ENCODE measurements at regions not wholly inside any gene's neighbourhood (a gene's known extent, or its start where the extent isn't known, plus 50 kb on each side); places are given as distances from the start of the nearest gene placed in this dataset.

- H2BK5ac ChIP-seq (ENCODE audit: low read depth, low read length, poor library complexity, severe bottlenecking): no peak overlapping the region
- no peak overlapping the region for H2AK5ac ChIP-seq (ENCODE audit: low read depth, low read length)
- H4K8ac ChIP-seq (ENCODE audit: low read depth in 2 of 2, low read length in 2 of 2): no peak overlapping the region
- no peak overlapping the region for H3K4ac ChIP-seq (ENCODE audit: low read depth, low read length)
- TF ChIP-seq RCOR1 (IDR thresholded peaks at IDR 0.05; ENCODE audit: insufficient replicate concordance, low read length): no peak
- TF ChIP-seq RAD21 (IDR thresholded peaks at IDR 0.05; ENCODE audit: low read length): no peak
- TF ChIP-seq MAZ (IDR thresholded peaks at IDR 0.05; ENCODE audit: borderline replicate concordance, low read depth, low read length): no peak
- TF ChIP-seq SMC3 (IDR thresholded peaks at IDR 0.05; ENCODE audit: low read depth, low read length): no peak
- no peak for TF ChIP-seq CEBPB (IDR thresholded peaks at IDR 0.05; ENCODE audit: low read depth, low read length)
- no peak for TF ChIP-seq NFE2L2 (IDR thresholded peaks at IDR 0.05; ENCODE audit: low read depth, low read length)
- TF ChIP-seq CTCF (conservative IDR thresholded peaks at IDR 0.05; ENCODE audit: low read depth, low read length): no peak
- TF ChIP-seq MAFK (IDR thresholded peaks at IDR 0.05; ENCODE audit: low read depth, low read length): no peak
- TF ChIP-seq MXI1 (IDR thresholded peaks at IDR 0.05; ENCODE audit: borderline replicate concordance, low read depth, low read length): no peak
- no peak for TF ChIP-seq FOS (IDR thresholded peaks at IDR 0.05; ENCODE audit: low read depth, low read length)
- TF ChIP-seq BHLHE40 (IDR thresholded peaks at IDR 0.05; ENCODE audit: low read depth, low read length): no peak
- no peak for TF ChIP-seq ELK1 (IDR thresholded peaks at IDR 0.05; ENCODE audit: borderline replicate concordance, low read depth, low read length)
- TF ChIP-seq USF2 (IDR thresholded peaks at IDR 0.05; ENCODE audit: low read depth, low read length): no peak
- TF ChIP-seq RFX5 (IDR thresholded peaks at IDR 0.05; ENCODE audit: low read depth, low read length): no peak
- no peak for TF ChIP-seq CHD1 (IDR thresholded peaks at IDR 0.05; ENCODE audit: low read depth, low read length)
- TF ChIP-seq POLR2A (IDR thresholded peaks at IDR 0.05; ENCODE audit: low read depth, low read length): no peak
- CTCF ChIA-PET: no interaction called here
- H2AFZ ChIP-seq (replicated peaks; ENCODE audit: low read length, poor library complexity): no peak overlapping the region
- in situ Hi-C loops (cut with MboI; ENCODE audit: low sequenced_read_pairs) (no loop called here), intact Hi-C loops (cut with micrococcal nuclease) (no loop called here), dilution Hi-C loops (cut with HindIII; ENCODE audit: low sequenced_read_pairs, unreplicated experiment) (no loop called here)
- no peak overlapping the region for H3K14ac ChIP-seq (replicated peaks; ENCODE audit: low read depth, low read length)
- H3K18ac ChIP-seq (ENCODE audit: low read depth, low read length): no peak overlapping the region
- H3K27ac ChIP-seq (ENCODE audit: insufficient read depth, low read length): no peak overlapping the region
- no TSS peak for BruUV-seq (replicated peaks)
- no peak for DNase-seq
- no peaks in the 10 kb centered on the region for H4K20me1 ChIP-seq (ENCODE audit: insufficient read depth, low read length)
- peaks cover 6% of the 10 kb centered on the region; the same call in 1 of the 2 replicates for H3K9me1 ChIP-seq (ENCODE audit: insufficient read depth, low read length)
- no peak overlapping the region for H3K4me2 ChIP-seq (ENCODE audit: low read depth, low read length)
- H3K9ac ChIP-seq (ENCODE audit: low read depth, low read length): no peak overlapping the region
- H3K23ac ChIP-seq (ENCODE audit: low read depth, low read length): no peak overlapping the region
- no peaks in the 10 kb centered on the region for H3K27me3 ChIP-seq (ENCODE audit: control insufficient read depth, insufficient read depth, low read length)
- peaks cover 6% of the 10 kb centered on the region for H3K4me1 ChIP-seq (ENCODE audit: control insufficient read depth, insufficient read depth, low read length)
- H3K56ac ChIP-seq (ENCODE audit: extremely low read depth, insufficient read depth, low read length): no peak overlapping the region
- H3K9me3 ChIP-seq (ENCODE audit: control insufficient read depth, insufficient read depth, low read length): peaks cover 13% of the 10 kb centered on the region
- H2BK120ac ChIP-seq (ENCODE audit: low read depth, low read length): no peak overlapping the region
- no peak overlapping the region for H2BK15ac ChIP-seq (ENCODE audit: low read depth, low read length)
- POLR2A ChIA-PET (ENCODE audit: unreplicated experiment): no interaction called here
- WGBS, 2 experiments (ENCODE audit: extremely low coverage in 2 of 2, insufficient read length in 1 of 2): 67% methylated on average over 1 of the region's 3 CpGs; no CpG with 5 or more reads in 1 of the 2 experiments
- H2BK20ac ChIP-seq (ENCODE audit: low read depth, low read length): no peak overlapping the region
- no peak overlapping the region for H4K91ac ChIP-seq (ENCODE audit: insufficient read depth, low read depth, low read length)
- no peak for ATAC-seq (ENCODE audit: low read depth)
- H4K5ac ChIP-seq (ENCODE audit: low read depth, low read length): no peak overlapping the region
- no peaks in the 10 kb centered on the region for H3K36me3 ChIP-seq (ENCODE audit: control insufficient read depth, insufficient read depth, low read length)
- no peaks in the 10 kb centered on the region for H3K79me1 ChIP-seq (ENCODE audit: low read depth in 1 of 2, low read length in 2 of 2)
- no peak overlapping the region for H2AK9ac ChIP-seq (replicated peaks; ENCODE audit: low read depth, low read length, poor library complexity)
- no peak overlapping the region for H3K4me3 ChIP-seq (ENCODE audit: insufficient read depth, low read depth, low read length)
These were observed 92.8 kb upstream of the GALNT15 start for GRCh38 chr3:16081661-16082060.

Measured in IMR-90 (cell line).